GM18909 (cell line): ENCODE measurements at regions not wholly inside any gene's neighbourhood (a gene's known extent, or its start where the extent isn't known, plus 50 kb on each side); places are given as distances from the start of the nearest gene placed in this dataset.

Experiments
- ATAC-seq: cut with Tn5 transposase; IDR thresholded peaks from one replicate; pipeline ENCODE4 v1.9.1; 2021; ENCODE audit warnings: mild to moderate bottlenecking; ENCODE audit not compliant: unreplicated experiment, poor library complexity

GRCh38 chr4:138897811-138898226 is 117.8 kb upstream of the NOCT start:
- no peak for ATAC-seq

GRCh38 chr4:138894709-138895108 is 120.9 kb upstream of the NOCT start:
- ATAC-seq = no peak

- no peak for ATAC-seq
These were observed 121.6 kb upstream of the NOCT start for GRCh38 chr4:138894011-138894410.

- no peak for ATAC-seq
These were observed 122.8 kb upstream of the NOCT start for GRCh38 chr4:138892483-138893407.

GRCh38 chr4:138891631-138892031 is 124.0 kb upstream of the NOCT start:
- no peak for ATAC-seq

- no peak for ATAC-seq
These were observed 124.5 kb upstream of the NOCT start for GRCh38 chr4:138890891-138891570.

- no peak for ATAC-seq
These were observed 126.4 kb upstream of the NOCT start for GRCh38 chr4:138889216-138889615.

GRCh38 chr4:138887741-138888140 is 127.8 kb upstream of the NOCT start:
- ATAC-seq = no peak

- no peak for ATAC-seq
These were observed 128.2 kb upstream of the NOCT start for GRCh38 chr4:138887341-138887740.

GRCh38 chr4:138879757-138880156 is 135.8 kb upstream of the NOCT start:
- ATAC-seq = no peak

GRCh38 chr4:138875891-138876608 is 139.5 kb upstream of the NOCT start:
- no peak for ATAC-seq

GRCh38 chr4:138871555-138871875 is 144.1 kb upstream of the NOCT start:
- ATAC-seq = no peak

- peak; percentile 84 for ATAC-seq
These were observed 144.6 kb upstream of the NOCT start for GRCh38 chr4:138870737-138871554.

- ATAC-seq = no peak
These were observed 145.9 kb upstream of the NOCT start for GRCh38 chr4:138869631-138870030.

- ATAC-seq = no peak
These were observed 146.4 kb upstream of the NOCT start for GRCh38 chr4:138869165-138869564.

GRCh38 chr4:138868562-138868961 is 147.0 kb upstream of the NOCT start:
- ATAC-seq = no peak

GRCh38 chr4:138867404-138867803 is 148.2 kb upstream of the NOCT start:
- ATAC-seq = no peak

- ATAC-seq = no peak
These were observed 149.3 kb upstream of the NOCT start for GRCh38 chr4:138866314-138866713.

GRCh38 chr4:138865765-138866164 is 149.8 kb upstream of the NOCT start:
- no peak for ATAC-seq
